HepG2 (cell line): ENCODE measurements at regions not wholly inside any gene's neighbourhood (a gene's known extent, or its start where the extent isn't known, plus 50 kb on each side); places are given as distances from the start of the nearest gene placed in this dataset.
A peak's percentile ranks its signal among the peaks of the same experiment; 100 is the strongest.

Source experiments
- ATAC-seq: fragments of 200-7000 bp; cut with Tn5 transposase; 3 replicates; pipeline ENCODE4 v1.9.1; 2020; ENCODE audit warnings: mild to moderate bottlenecking, moderate library complexity
- BruUV-seq: library from RNA; stranded (reverse); fragments of 400-500 nt; replicated peaks from 2 replicates; lab custom pipeline; 2021; lab: Mats Ljungman, UMichigan
- CTCF ChIA-PET: fragments of 300-600 bp; formaldehyde crosslinking; extraction: SDS; loops from one replicate; lab custom pipeline; 2021; ENCODE audit warnings: low total read pairs, inconsistent platforms, low intra/inter-chr PET ratio; lab: Yijun Ruan, JAX
- POLR2A ChIA-PET: fragments of 350-600 bp; sonication (Branson Sonifier 250); formaldehyde crosslinking; loops from one replicate; lab custom pipeline; 2020; ENCODE audit warnings: antibody characterized with exemption, inconsistent platforms; lab: Yijun Ruan, JAX
- DNase-seq: peaks from one replicate; pipeline ENCODE4 v3.0.0-alpha.2; 2015; ENCODE audit warnings: low spot score
- FAIRE-seq: peaks from 3 replicates; lab custom pipeline; 2011; peaks lifted over from hg19 to GRCh38; lab: Jason Lieb, UNC
- H2AFZ ChIP-seq: one replicate; pipeline ENCODE4 v1.6.1; 2011; ENCODE audit warnings: low read length, inconsistent platforms
- H3K27ac ChIP-seq: fragments of 300-600 bp; 3 replicates; pipeline ENCODE4 v1.8.0; 2011; ENCODE audit warnings: mixed run types, mild to moderate bottlenecking, mixed read lengths, low read length, inconsistent platforms; ENCODE audit not compliant: insufficient read depth; ENCODE audit errors: extremely low read length
- H3K27me3 ChIP-seq, 2 experiments: fragments of 200-600 bp in 1 of 2; 2 replicates in 1 of 2; 3 replicates in 1 of 2; pipeline versions ENCODE4 v1.6.0 to v1.8.0; 2011; ENCODE audit warnings: low read length in 2 of 2, mild to moderate bottlenecking in 2 of 2, moderate library complexity in 2 of 2, inconsistent platforms in 1 of 2; ENCODE audit not compliant: insufficient read depth in 2 of 2, control insufficient read depth in 1 of 2
- H3K36me3 ChIP-seq, 2 experiments: fragments of 200-600 bp in 1 of 2; replicated peaks in 1 of 2; 2 replicates in 1 of 2; 3 replicates in 1 of 2; pipeline versions ENCODE4 v1.5.1 to v1.8.0; 2011; ENCODE audit warnings: low read length in 2 of 2, inconsistent platforms in 1 of 2; ENCODE audit not compliant: insufficient read depth in 2 of 2, control insufficient read depth in 1 of 2
- H3K4me1 ChIP-seq: 2 replicates; pipeline ENCODE4 v1.5.1; 2012; ENCODE audit warnings: low read length, inconsistent platforms; ENCODE audit not compliant: insufficient read depth
- H3K4me2 ChIP-seq: 2 replicates; pipeline ENCODE4 v1.6.0; 2011; ENCODE audit warnings: low read depth, low read length, inconsistent platforms
- H3K4me3 ChIP-seq, 3 experiments: fragments of 200-600 bp in 1 of 3; sonication (generic), shearing (Covaris generic) in 1 of 3; replicated peaks in 1 of 3; 2 replicates each; pipeline ENCODE4 v1.5.1; 2011 to 2016; ENCODE audit warnings: low read length in 3 of 3, inconsistent platforms in 2 of 3, low read depth in 2 of 3, mild to moderate bottlenecking in 2 of 3, control low read depth in 1 of 3, mixed read lengths in 1 of 3; ENCODE audit not compliant: insufficient read depth in 1 of 3
- H3K79me2 ChIP-seq: one replicate; pipeline ENCODE4 v1.6.1; 2011; ENCODE audit warnings: low read length, inconsistent platforms; ENCODE audit not compliant: insufficient read depth
- H3K9ac ChIP-seq: 2 replicates; pipeline ENCODE4 v1.6.0; 2011; ENCODE audit warnings: mild to moderate bottlenecking, low read depth, low read length, inconsistent platforms; ENCODE audit not compliant: insufficient read depth
- H3K9me3 ChIP-seq: 2 replicates; pipeline ENCODE4 v1.5.1; 2012; ENCODE audit warnings: mild to moderate bottlenecking, low read length
- H4K20me1 ChIP-seq: 2 replicates; pipeline ENCODE4 v1.6.0; 2011; ENCODE audit warnings: inconsistent platforms, mild to moderate bottlenecking, low read length, moderate library complexity; ENCODE audit not compliant: insufficient read depth
- ATRX ChIP-seq: sonication (generic); formaldehyde crosslinking; IDR thresholded peaks from 2 replicates; pipeline ENCODE4 v1.4.0; 2020; ENCODE audit warnings: missing genetic modification reagents, borderline replicate concordance
- CENPBD1 ChIP-seq: sonication (generic); formaldehyde crosslinking; IDR thresholded peaks from 2 replicates; pipeline ENCODE4 v1.8.0; 2022; ENCODE audit warnings: missing genetic modification reagents, low read depth, mild to moderate bottlenecking, borderline replicate concordance
- EED ChIP-seq: sonication (generic); formaldehyde crosslinking; IDR thresholded peaks from 2 replicates; pipeline ENCODE4 v1.5.0; 2020; ENCODE audit warnings: mild to moderate bottlenecking, missing genetic modification reagents
- HNRNPH1 ChIP-seq: fragments of 200-400 bp; formaldehyde crosslinking; optimal IDR thresholded peaks from 2 replicates; pipeline ENCODE3; 2017; ENCODE audit warnings: mild to moderate bottlenecking, low read depth, low read length
- MTA3 ChIP-seq: sonication (generic); formaldehyde crosslinking; IDR thresholded peaks from 2 replicates; pipeline ENCODE4 v1.4.0; 2020; ENCODE audit warnings: missing genetic modification reagents
- MXI1 ChIP-seq: IDR thresholded peaks from 3 replicates; pipeline ENCODE4 v1.6.1; 2012; ENCODE audit warnings: low read depth, low read length, inconsistent platforms, borderline replicate concordance
- NKX3-1 ChIP-seq: sonication (generic); formaldehyde crosslinking; IDR thresholded peaks from 2 replicates; pipeline ENCODE4 v1.5.0; 2020; ENCODE audit warnings: missing genetic modification reagents
- POLR2G ChIP-seq: fragments of 200-400 bp; formaldehyde crosslinking; IDR thresholded peaks from 2 replicates; pipeline ENCODE4 v1.6.1; 2018; ENCODE audit warnings: mild to moderate bottlenecking, low read depth, low read length, moderate library complexity
- RFXANK ChIP-seq: IDR thresholded peaks from 2 replicates; pipeline ENCODE4 v1.6.1; 2016
- SMAD9 ChIP-seq: sonication (generic); formaldehyde crosslinking; IDR thresholded peaks from 2 replicates; pipeline ENCODE4 v1.5.1; 2020; ENCODE audit warnings: mild to moderate bottlenecking, missing genetic modification reagents
- SRF ChIP-seq: IDR thresholded peaks from 2 replicates; pipeline ENCODE4 v1.6.1; 2011; ENCODE audit warnings: mild to moderate bottlenecking, low read depth, low read length, moderate library complexity
- ZNF343 ChIP-seq: sonication (generic); formaldehyde crosslinking; IDR thresholded peaks from 2 replicates; pipeline ENCODE4 v1.4.0; 2020; ENCODE audit warnings: mild to moderate bottlenecking, missing genetic modification reagents
- ZNF367 ChIP-seq: sonication (generic); formaldehyde crosslinking; IDR thresholded peaks from 2 replicates; pipeline ENCODE4 v1.4.0; 2020; ENCODE audit warnings: missing genetic modification reagents, borderline replicate concordance
- ZNF484 ChIP-seq: sonication (generic); formaldehyde crosslinking; IDR thresholded peaks from 2 replicates; pipeline ENCODE4 v1.5.1; 2020; ENCODE audit warnings: mild to moderate bottlenecking, low read depth, missing genetic modification reagents, borderline replicate concordance
- ZNF720 ChIP-seq: sonication (generic); formaldehyde crosslinking; IDR thresholded peaks from 2 replicates; pipeline ENCODE4 v1.4.0; 2020; ENCODE audit warnings: missing genetic modification reagents
- ZNF776 ChIP-seq: sonication (generic); formaldehyde crosslinking; IDR thresholded peaks from 2 replicates; pipeline ENCODE4 v1.4.0; 2020; ENCODE audit warnings: mild to moderate bottlenecking, missing genetic modification reagents
- WGBS: methylation state at CpG from one replicate; pipeline ENCODE4 v1.1.6; 2017; ENCODE audit warnings: low lambda C conversion rate; 5-methylcytosine and 5-hydroxymethylcytosine counted together
- in situ Hi-C: cut with HindIII; loops from 2 replicates; pipeline ENCODE4 v1.10.0; 2017; ENCODE audit warnings: low pct_unique_long_range_greater_than_20kb; ENCODE audit not compliant: extremely low pct_ligation_motif_present
- intact Hi-C: fragments of 100-400 bp; cut with micrococcal nuclease; formaldehyde crosslinking; loops from one replicate; pipeline ENCODE4 v1.10.0; 2022; ENCODE audit not compliant: unreplicated experiment

GRCh38 chr10:111131168-111131799, 54.5 kb downstream of the ADRA2A start:
- TF ChIP-seq HNRNPH1 (no peak), ZNF367 (CRISPR knock-in tag) (no peak), RFXANK (CRISPR knock-in tag) (no peak), CENPBD1 (CRISPR knock-in tag) (no peak), SRF (no peak), ZNF776 (CRISPR knock-in tag) (no peak), SMAD9 (CRISPR knock-in tag) (no peak), MTA3 (CRISPR knock-in tag) (no peak), ZNF343 (no peak), EED (CRISPR knock-in tag) (no peak), ZNF484 (no peak), NKX3-1 (CRISPR knock-in tag) (no peak), POLR2G (no peak), ATRX (CRISPR knock-in tag) (no peak), MXI1 (no peak), ZNF720 (no peak)
- Histone ChIP-seq H3K27ac (no peak overlapping the region), H2AFZ (no peak overlapping the region), H3K79me2 (no peaks in the 10 kb centered on the region), H3K9me3 (no peaks in the 10 kb centered on the region), H3K36me3 (no peaks in the 10 kb centered on the region), H3K4me1 (0 out of 2 replicates have a peak, but pooled peaks cover 5% of the 10 kb centered on the region), H4K20me1 (no peaks in the 10 kb centered on the region), H3K4me3 (no peak overlapping the region), H3K27me3 (peaks cover 0 to 1% of the 10 kb centered on the region in 2 experiments; a peak in 2 of 5 replicates), H3K4me2 (no peak overlapping the region), H3K9ac (no peak overlapping the region)
- ATAC-seq: peak; percentile 43; the same call in 1 of the 3 replicates
- ChIA-PET CTCF (no interaction called here), POLR2A (no interaction called here)
- 12% methylated on average over 8 of the region's 8 CpGs for WGBS
- no TSS peak for BruUV-seq
- FAIRE-seq: no peak
- in situ Hi-C loops (no loop called here), intact Hi-C loops (no loop called here)
- DNase-seq: no peak
